ENCODE measurements at regions not wholly inside any gene's neighbourhood (a gene's known extent, or its start where the extent isn't known, plus 50 kb on each side); places are given as distances from the start of the nearest gene placed in this dataset.
A peak's percentile ranks its signal among the peaks of the same experiment; 100 is the strongest.
"Not testable (repeated sequence)": the region's sequence is repeated elsewhere in the genome, so short reads cannot be mapped to it uniquely, and the experiment has no call there.

GRCh38 chr14:22494486-22495135 is 94.4 kb downstream of the DAD1 start:
- H3K9me3 ChIP-seq, result no peaks in the 10 kb centered on the region
- ChIA-PET POLR2A (no interaction called here), CTCF (interaction anchor here in 1 of 2 donors (1.4 kb wide), 1 partner anchor 76 kb away, joined by 4 read pairs; no protein-coding TSS in a partner anchor)
- Mint-ChIP-seq H3K27me3 (no peaks in the 10 kb centered on the region), H3K36me3 (peaks cover 67% of the 10 kb centered on the region), H3K4me1 (peaks cover 41 to 77% (median 41%) of the 10 kb centered on the region in 3 donors), H3K27ac (peak overlapping the region; percentile 91 to 98), H3K4me3 (peak overlapping the region; percentile 84 to 87 (median 86)), H3K9me3 (no peaks in the 10 kb centered on the region)
- peak overlapping the region; percentile 77 for H3K27ac ChIP-seq (ENCODE audit: low read length)
- DNase-seq (peak in 1 of 35 experiments; percentile 13), ATAC-seq (replicated peaks in 1 of 4) (no peak)
- WGBS (ENCODE audit: insufficient coverage), result no CpG with 5 or more reads among the region's 5 CpGs
- H3K36me3 ChIP-seq (ENCODE audit: control insufficient read depth in 2 of 2, extremely low read depth in 1 of 2, insufficient read depth in 1 of 2, low read length in 1 of 2), result peaks cover 0 to 17% of the 10 kb centered on the region in 2 donors
- H3K27me3 ChIP-seq (replicated peaks in 1 of 2; ENCODE audit: control insufficient read depth in 2 of 2, extremely low read depth in 1 of 2, insufficient read depth in 2 of 2, low read length in 1 of 2), result no peaks in the 10 kb centered on the region
- H3K4me3 ChIP-seq (ENCODE audit: control insufficient read depth in 1 of 2, extremely low read depth in 1 of 2, low read length in 1 of 2), result peak overlapping the region in 1 of 2 donors; percentile 45
- H3K4me1 ChIP-seq (ENCODE audit: control insufficient read depth in 1 of 2, extremely low read depth in 1 of 2, insufficient read depth in 2 of 2, low read length in 2 of 2), result peaks cover 5 to 25% of the 10 kb centered on the region in 2 experiments

- peaks cover 5 to 25% of the 10 kb centered on the region in 2 experiments for H3K4me1 ChIP-seq (ENCODE audit: control insufficient read depth in 1 of 2, extremely low read depth in 1 of 2, insufficient read depth in 2 of 2, low read length in 2 of 2)
- Mint-ChIP-seq H3K27ac (peak overlapping the region; percentile 91 to 98), H3K36me3 (peaks cover 64% of the 10 kb centered on the region), H3K4me3 (peak overlapping the region; percentile 84 to 87 (median 86)), H3K27me3 (no peaks in the 10 kb centered on the region), H3K9me3 (no peaks in the 10 kb centered on the region), H3K4me1 (peaks cover 33 to 71% (median 38%) of the 10 kb centered on the region in 3 donors)
- peaks cover 0 to 16% of the 10 kb centered on the region in 2 donors for H3K36me3 ChIP-seq (ENCODE audit: control insufficient read depth in 2 of 2, extremely low read depth in 1 of 2, insufficient read depth in 1 of 2, low read length in 1 of 2)
- peak overlapping the region; percentile 77 for H3K27ac ChIP-seq (ENCODE audit: low read length)
- WGBS (ENCODE audit: insufficient coverage), result no CpG with 5 or more reads among the region's 2 CpGs
- ATAC-seq (replicated peaks in 1 of 4) (peak in 1 of 4 experiments; percentile 18), DNase-seq (no peak)
- no peaks in the 10 kb centered on the region for H3K9me3 ChIP-seq
- ChIA-PET POLR2A (interaction anchor here in 1 of 2 donors (0.6 to 0.8 kb wide), 2 partner anchors 16 to 56 kb away, joined by 3 read pairs; no protein-coding TSS in a partner anchor), CTCF (no interaction called here)
- H3K27me3 ChIP-seq (replicated peaks in 1 of 2; ENCODE audit: control insufficient read depth in 2 of 2, extremely low read depth in 1 of 2, insufficient read depth in 2 of 2, low read length in 1 of 2), result no peaks in the 10 kb centered on the region
- H3K4me3 ChIP-seq (ENCODE audit: control insufficient read depth in 1 of 2, extremely low read depth in 1 of 2, low read length in 1 of 2), result peak overlapping the region; percentile 23 to 45
Measured at GRCh38 chr14:22493753-22494152, 95.3 kb downstream of the DAD1 start.

GRCh38 chr14:22492622-22493542 is 96.1 kb downstream of the DAD1 start:
- Mint-ChIP-seq H3K36me3 (peaks cover 63% of the 10 kb centered on the region), H3K4me1 (peaks cover 34 to 72% (median 36%) of the 10 kb centered on the region in 3 donors)
- H3K4me1 ChIP-seq (ENCODE audit: control insufficient read depth in 1 of 2, extremely low read depth in 1 of 2, insufficient read depth in 2 of 2, low read length in 2 of 2), result peaks cover 5 to 19% of the 10 kb centered on the region in 2 experiments

GRCh38 chr14:22491683-22492621 is 97.1 kb downstream of the DAD1 start:
- H3K4me3 Mint-ChIP-seq, result peak overlapping the region; percentile 84 to 87 (median 86)
- Histone ChIP-seq H3K4me3 (ENCODE audit: control insufficient read depth in 1 of 2, extremely low read depth in 1 of 2, low read length in 1 of 2) (peak overlapping the region; percentile 25 to 45), H3K27ac (ENCODE audit: low read length) (peak overlapping the region; percentile 77), H3K36me3 (ENCODE audit: control insufficient read depth in 2 of 2, extremely low read depth in 1 of 2, insufficient read depth in 1 of 2, low read length in 1 of 2) (peaks cover 0 to 10% of the 10 kb centered on the region in 2 donors), H3K4me1 (ENCODE audit: control insufficient read depth in 1 of 2, extremely low read depth in 1 of 2, insufficient read depth in 2 of 2, low read length in 2 of 2) (peaks cover 3 to 14% of the 10 kb centered on the region in 2 experiments), H3K27me3 (replicated peaks in 1 of 2; ENCODE audit: control insufficient read depth in 2 of 2, extremely low read depth in 1 of 2, insufficient read depth in 2 of 2, low read length in 1 of 2) (no peaks in the 10 kb centered on the region), H3K9me3 (no peaks in the 10 kb centered on the region)
- no CpG with 5 or more reads among the region's 11 CpGs for WGBS (ENCODE audit: insufficient coverage)
- peak; percentile 9 to 80 (median 16) for ATAC-seq (replicated peaks in 1 of 4)
- H3K27ac Mint-ChIP-seq, result peak overlapping the region; percentile 91 to 98
- CTCF ChIA-PET, result interaction anchor here in 1 of 2 donors (1.0 to 1.8 kb wide), 4 partner anchors 9 to 78 kb away, joined by 3 to 6 read pairs (median 4); no protein-coding TSS in a partner anchor
- H3K36me3 Mint-ChIP-seq, result peaks cover 57% of the 10 kb centered on the region
- DNase-seq, result peak in 22 of 35 experiments; percentile 21 to 73 (median 40)
- H3K27me3 Mint-ChIP-seq, result no peaks in the 10 kb centered on the region
- no peaks in the 10 kb centered on the region for H3K9me3 Mint-ChIP-seq
- POLR2A ChIA-PET, result interaction anchor here in 1 of 2 donors (0.7 kb wide), 1 partner anchor 55 kb away, joined by 3 read pairs; no protein-coding TSS in a partner anchor
- H3K4me1 Mint-ChIP-seq, result peaks cover 27 to 66% (median 29%) of the 10 kb centered on the region in 3 donors

More at GRCh38 chr14:22492622-22493542, 96.1 kb downstream of the DAD1 start:
- Histone ChIP-seq H3K27me3 (replicated peaks in 1 of 2; ENCODE audit: control insufficient read depth in 2 of 2, extremely low read depth in 1 of 2, insufficient read depth in 2 of 2, low read length in 1 of 2) (no peaks in the 10 kb centered on the region), H3K36me3 (ENCODE audit: control insufficient read depth in 2 of 2, extremely low read depth in 1 of 2, insufficient read depth in 1 of 2, low read length in 1 of 2) (peaks cover 0 to 16% of the 10 kb centered on the region in 2 donors), H3K9me3 (no peaks in the 10 kb centered on the region), H3K4me3 (ENCODE audit: control insufficient read depth in 1 of 2, extremely low read depth in 1 of 2, low read length in 1 of 2) (peak overlapping the region; percentile 32 to 45), H3K27ac (ENCODE audit: low read length) (peak overlapping the region; percentile 77)
- Mint-ChIP-seq H3K9me3 (no peaks in the 10 kb centered on the region), H3K27me3 (no peaks in the 10 kb centered on the region), H3K4me3 (peak overlapping the region; percentile 84 to 87 (median 86)), H3K27ac (peak overlapping the region; percentile 91 to 98)
- DNase-seq, result peak in 1 of 35 experiments; percentile 36
- no CpG with 5 or more reads among the region's 15 CpGs for WGBS (ENCODE audit: insufficient coverage)
- ChIA-PET POLR2A (interaction anchor here (0.8 to 0.9 kb wide), 2 partner anchors 10 to 57 kb away, joined by 3 to 4 read pairs; no protein-coding TSS in a partner anchor), CTCF (interaction anchor here in 1 of 2 donors (0.6 to 1.8 kb wide), 5 partner anchors 8 to 77 kb away, joined by 3 to 6 read pairs (median 4); no protein-coding TSS in a partner anchor)
- ATAC-seq (replicated peaks in 1 of 4), result peak in 2 of 4 experiments; percentile 25 to 28

GRCh38 chr14:22491053-22491452 is 98.0 kb downstream of the DAD1 start:
- peak overlapping the region; percentile 84 to 87 (median 86) for H3K4me3 Mint-ChIP-seq
- H3K27ac Mint-ChIP-seq, result peak overlapping the region; percentile 91 to 98
- H3K36me3 ChIP-seq (ENCODE audit: control insufficient read depth in 2 of 2, extremely low read depth in 1 of 2, insufficient read depth in 1 of 2, low read length in 1 of 2); H3K9me3 Mint-ChIP-seq; H3K9me3 ChIP-seq; H3K27me3 ChIP-seq (replicated peaks in 1 of 2; ENCODE audit: control insufficient read depth in 2 of 2, extremely low read depth in 1 of 2, insufficient read depth in 2 of 2, low read length in 1 of 2); POLR2A ChIA-PET; DNase-seq; H3K27me3 Mint-ChIP-seq; ATAC-seq (replicated peaks in 1 of 4): not testable (repeated sequence)
- peak overlapping the region in 1 of 2 donors; percentile 46 for H3K4me3 ChIP-seq (ENCODE audit: control insufficient read depth in 1 of 2, extremely low read depth in 1 of 2, low read length in 1 of 2)
- peaks cover 3 to 14% of the 10 kb centered on the region in 2 experiments for H3K4me1 ChIP-seq (ENCODE audit: control insufficient read depth in 1 of 2, extremely low read depth in 1 of 2, insufficient read depth in 2 of 2, low read length in 2 of 2)
- H3K4me1 Mint-ChIP-seq, result peaks cover 27 to 61% (median 27%) of the 10 kb centered on the region in 3 donors
- H3K27ac ChIP-seq (ENCODE audit: low read length), result peak overlapping the region; percentile 59
- CTCF ChIA-PET, result interaction anchor here in 1 of 2 donors (1.0 kb wide), 1 partner anchor 19 kb away, joined by 3 read pairs; no protein-coding TSS in a partner anchor
- H3K36me3 Mint-ChIP-seq, result peaks cover 54% of the 10 kb centered on the region
- no CpG with 5 or more reads among the region's 3 CpGs for WGBS (ENCODE audit: insufficient coverage)

Data from T-cell (primary cell).